Activated CD4-positive, alpha-beta T cell treated with anti-CD3 and anti-CD28 coated beads, Interleukin-2, amount 50 U/mL, for 4 hours (primary cell): ENCODE measurements at regions not wholly inside any gene's neighbourhood (a gene's known extent, or its start where the extent isn't known, plus 50 kb on each side); places are given as distances from the start of the nearest gene placed in this dataset.
"Not testable (repeated sequence)": the region's sequence is repeated elsewhere in the genome, so short reads cannot be mapped to it uniquely, and the experiment has no call there.

Experiments
- DNase-seq, 2 experiments: peaks; one replicate each; pipeline ENCODE4 v3.0.0-alpha.2; 2020

DNA sequence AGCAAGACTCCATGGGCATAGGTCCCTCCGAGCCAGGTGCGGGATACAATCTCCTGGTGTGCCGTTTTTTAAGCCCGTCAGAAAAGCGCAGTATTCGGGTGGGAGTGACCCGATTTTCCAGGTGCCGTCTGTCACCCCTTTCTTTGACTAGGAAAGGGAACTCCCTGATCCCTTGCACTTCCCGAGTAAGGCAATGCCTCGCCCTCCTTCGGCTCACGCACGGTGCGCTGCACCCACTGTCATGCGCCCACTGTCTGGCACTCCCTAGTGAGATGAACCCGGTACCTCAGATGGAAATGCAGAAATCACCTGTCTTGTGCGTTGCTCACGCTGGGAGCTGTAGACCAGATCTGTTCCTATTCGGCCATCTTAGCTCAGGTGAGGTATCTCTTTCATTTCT lies 344.1 kb upstream of the ZNF32 start:
- not testable (repeated sequence) for DNase-seq

DNA sequence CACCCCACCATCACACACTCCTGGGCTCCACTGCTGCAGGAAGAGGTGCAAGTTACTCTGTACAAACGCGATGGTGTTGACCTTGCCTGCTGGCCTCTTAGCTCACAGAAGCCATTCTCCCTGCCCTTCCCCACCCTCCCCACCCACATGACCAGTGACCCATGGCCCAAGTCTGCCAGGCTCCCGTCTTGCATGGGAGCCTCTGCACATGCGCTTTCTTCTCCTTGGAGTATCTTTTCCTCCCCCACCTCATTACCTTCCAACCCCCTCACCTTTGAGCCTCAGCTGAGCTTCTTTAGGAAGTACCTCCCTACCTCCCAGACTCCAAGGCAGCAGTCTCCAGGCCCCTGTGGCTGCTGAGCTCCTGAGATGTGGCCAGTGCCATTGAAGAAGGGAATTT lies 337.7 kb upstream of the ZNF32 start:
- DNase-seq = no peak

DNA sequence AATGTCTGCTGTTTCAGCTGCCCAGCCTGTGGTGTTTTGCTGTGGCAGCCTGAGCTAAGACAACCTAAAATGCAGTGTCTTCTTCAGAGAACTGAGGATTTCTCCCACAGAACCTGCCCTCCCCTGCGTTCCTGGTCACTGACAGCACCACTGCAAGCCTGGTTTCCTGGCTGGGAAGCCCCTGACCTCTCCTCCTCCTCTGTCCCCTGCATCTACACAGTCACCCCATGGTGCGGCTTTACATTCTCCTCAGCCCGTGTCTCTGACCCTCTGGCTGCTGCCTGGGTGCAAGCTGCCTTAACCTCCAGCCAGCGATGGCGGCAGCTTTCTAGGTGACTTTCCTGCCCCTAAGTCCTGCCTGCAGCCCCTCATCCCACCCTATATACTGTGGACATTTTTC lies 337.3 kb upstream of the ZNF32 start:
- DNase-seq = no peak

- DNase-seq = no peak
Observed at GRCh38 chr10:43983856-43984271, 335.2 kb upstream of the ZNF32 start.

DNA sequence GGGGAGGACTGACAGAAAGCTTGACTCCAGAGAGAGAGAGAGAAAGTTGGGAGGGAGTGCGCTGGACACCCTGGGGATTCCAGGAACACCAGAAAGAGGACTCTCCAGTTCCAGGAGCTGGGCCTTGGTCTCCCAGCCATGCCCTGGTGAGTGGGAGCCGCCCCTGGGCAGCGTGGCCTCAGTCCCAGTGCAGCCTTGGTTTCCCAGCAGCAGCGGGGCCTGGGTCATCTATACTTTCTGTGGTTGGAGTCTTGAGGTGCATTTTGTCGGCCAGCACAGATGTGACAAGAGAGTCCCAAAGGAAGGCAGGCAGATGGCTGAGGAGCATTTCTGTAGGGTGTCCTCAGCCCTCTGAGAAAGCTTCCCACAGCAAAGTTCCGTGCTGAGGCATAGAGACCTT lies 334.7 kb upstream of the ZNF32 start:
- DNase-seq = no peak

DNA sequence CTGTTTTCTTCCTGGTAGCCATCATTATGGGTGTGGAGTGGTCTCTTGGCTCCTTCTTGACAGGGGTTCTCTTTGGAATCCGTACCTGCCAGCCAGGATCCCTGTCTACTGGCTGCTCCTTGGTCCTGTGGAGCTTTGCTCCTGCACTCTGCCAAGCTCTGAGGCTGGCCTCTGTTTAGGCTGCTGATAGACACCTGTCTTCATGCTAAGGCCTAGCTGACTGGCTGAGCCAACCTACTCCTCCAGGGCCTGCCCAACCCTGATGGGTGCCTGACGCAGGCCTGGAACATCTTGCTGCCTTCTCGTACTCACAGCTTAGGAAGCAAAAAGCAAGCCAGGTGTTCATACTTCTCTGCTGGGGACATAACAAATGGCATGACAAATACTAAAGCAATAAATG lies 333.6 kb upstream of the ZNF32 start:
- no peak for DNase-seq

DNA sequence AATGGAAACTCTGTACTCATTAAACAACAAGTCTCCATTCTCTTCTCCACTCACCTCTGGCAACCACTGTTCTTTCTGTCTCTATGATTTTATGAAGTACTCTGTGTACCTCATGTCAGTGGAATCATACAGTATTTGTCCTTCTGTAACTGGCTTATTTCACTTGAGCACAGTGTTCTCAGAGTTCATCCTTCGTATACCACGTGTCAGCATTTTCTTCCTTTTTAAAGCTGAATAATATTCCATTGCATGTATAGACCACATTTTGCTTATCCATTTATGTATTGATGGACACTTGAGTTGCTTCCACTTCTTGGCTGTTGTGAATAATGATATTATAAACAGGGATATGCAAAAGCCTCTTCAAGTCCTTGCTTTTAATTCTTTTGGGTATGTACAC lies 333.0 kb upstream of the ZNF32 start:
- DNase-seq = no peak

- DNase-seq = no peak
Observed at GRCh38 chr10:43981232-43981631, 332.6 kb upstream of the ZNF32 start.

DNA sequence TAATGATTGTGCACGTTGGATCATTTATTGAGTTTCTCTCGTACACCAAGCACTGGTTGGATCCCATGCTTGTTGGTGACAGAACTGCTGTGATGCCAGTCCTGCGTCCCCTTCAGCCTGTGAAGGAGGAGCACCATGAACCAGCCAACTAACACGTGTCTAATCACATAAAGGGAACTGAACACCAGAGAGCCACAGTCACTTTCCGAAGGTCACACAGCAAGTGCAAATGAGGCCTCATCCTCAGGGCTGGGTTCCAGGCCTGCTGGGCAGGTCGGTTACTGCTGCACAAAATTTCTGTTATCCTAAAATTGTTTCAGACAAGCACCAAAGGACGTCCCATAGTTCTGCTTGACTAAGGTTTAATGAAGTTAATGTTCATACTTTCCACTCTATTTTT lies 332.0 kb upstream of the ZNF32 start:
- no peak for DNase-seq

GRCh38 chr10:43980313-43980712 lies 331.6 kb upstream of the ZNF32 start:
- DNase-seq = no peak

DNA sequence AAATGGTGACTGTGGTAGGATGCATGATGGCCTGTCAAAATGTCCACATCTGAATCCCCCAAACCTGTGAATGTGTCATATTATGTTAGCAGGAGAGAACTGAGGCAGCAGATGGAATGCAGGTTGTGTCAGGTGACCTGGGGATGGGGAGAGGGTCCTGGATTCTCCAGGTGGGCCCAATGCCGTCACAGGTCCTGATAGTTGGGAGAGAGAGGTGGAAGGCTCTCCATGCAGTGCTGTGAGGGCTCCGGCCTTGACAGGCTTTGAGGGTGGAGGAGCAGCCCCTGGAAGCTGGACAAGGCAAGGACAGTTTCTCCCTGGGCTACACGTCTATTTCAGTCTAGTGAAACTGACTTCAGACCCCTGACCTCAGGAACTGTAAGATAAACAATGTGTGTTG lies 330.9 kb upstream of the ZNF32 start:
- no peak for DNase-seq

- DNase-seq = no peak
Observed at GRCh38 chr10:43978936-43979335, 330.3 kb upstream of the ZNF32 start.

GRCh38 chr10:43978091-43978490 lies 329.4 kb upstream of the ZNF32 start:
- DNase-seq = no peak

- DNase-seq = no peak
Observed at GRCh38 chr10:43976292-43976691, 327.6 kb upstream of the ZNF32 start.

DNA sequence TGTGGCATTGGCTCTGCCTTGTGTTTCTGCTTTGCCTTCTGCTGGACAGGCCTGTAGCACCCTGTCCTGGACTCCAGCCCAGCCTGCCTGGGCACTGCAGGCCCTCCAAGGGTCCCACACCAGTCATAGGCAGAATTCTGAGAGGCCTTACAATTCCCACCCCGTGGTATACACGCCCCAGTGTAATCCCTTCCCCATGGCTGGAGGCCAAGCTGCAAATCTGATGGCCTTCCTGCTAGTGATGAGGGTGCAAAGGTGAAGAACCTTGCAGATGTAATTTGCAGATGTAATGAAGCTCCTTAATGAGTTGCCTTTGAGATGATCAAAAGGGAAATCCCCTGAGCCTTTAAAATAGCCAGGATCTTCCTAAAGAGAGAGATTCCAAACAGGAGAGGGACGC lies 325.1 kb upstream of the ZNF32 start:
- no peak for DNase-seq

- no peak for DNase-seq
Observed at GRCh38 chr10:43972976-43973647, 324.4 kb upstream of the ZNF32 start.

DNA sequence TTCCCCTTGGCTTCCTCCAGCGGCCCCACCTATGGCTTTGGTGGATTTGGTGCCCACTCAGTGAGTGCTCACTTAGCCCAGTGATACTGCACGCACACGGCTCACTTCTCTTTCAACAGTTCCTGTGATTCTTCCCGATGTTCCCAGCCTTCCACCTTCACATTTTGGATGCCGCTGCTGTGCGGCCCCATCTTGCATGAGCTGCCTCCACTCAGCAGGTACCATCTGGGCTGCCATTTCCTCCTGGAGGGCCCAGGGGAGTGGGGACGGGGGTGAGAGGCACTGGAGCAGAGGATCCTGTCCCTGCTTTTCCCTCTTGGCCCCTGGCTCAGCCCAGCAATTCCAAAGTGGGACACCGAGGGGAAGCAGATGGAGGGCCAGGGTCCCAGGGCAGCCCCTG lies 323.3 kb upstream of the ZNF32 start:
- no peak for DNase-seq

DNA sequence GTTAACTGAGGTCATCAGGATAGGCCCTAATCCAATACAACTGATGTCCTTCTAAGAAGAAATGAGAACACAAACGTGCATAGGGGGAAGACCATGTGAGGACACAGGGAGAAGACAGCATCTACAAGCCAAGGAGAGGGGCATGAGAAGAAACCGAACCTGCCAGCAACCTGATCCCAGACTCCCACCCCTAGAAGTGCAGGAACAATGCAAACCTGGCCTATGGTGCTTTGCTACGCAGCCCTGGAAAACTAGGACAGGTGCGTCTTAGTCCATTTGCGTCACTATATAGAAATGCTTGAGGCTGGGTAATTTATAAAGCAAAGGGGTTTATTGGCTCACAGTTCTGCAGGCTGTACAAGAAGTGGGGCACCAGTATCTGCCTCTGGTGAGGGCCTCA lies 322.6 kb upstream of the ZNF32 start:
- no peak for DNase-seq

DNA sequence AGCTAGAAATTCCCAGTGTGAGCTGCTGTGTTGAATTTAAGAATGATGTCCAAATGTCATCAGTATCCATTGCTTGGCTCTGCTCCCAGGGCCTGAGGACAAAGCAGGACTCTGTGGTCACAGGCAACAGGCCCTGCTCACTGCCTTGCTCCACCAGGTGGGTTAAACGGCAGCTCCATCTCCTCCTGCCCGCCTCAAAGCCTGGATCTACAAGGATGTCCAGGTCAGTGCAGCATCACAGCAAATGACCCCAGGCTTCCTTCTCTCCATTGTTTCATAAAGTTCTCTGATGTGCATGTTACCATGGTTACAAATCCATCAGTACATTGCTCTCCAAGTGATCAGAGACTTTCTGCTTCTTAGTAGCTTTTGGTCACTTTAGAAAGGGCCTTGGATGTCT lies 322.0 kb upstream of the ZNF32 start:
- no peak for DNase-seq

DNA sequence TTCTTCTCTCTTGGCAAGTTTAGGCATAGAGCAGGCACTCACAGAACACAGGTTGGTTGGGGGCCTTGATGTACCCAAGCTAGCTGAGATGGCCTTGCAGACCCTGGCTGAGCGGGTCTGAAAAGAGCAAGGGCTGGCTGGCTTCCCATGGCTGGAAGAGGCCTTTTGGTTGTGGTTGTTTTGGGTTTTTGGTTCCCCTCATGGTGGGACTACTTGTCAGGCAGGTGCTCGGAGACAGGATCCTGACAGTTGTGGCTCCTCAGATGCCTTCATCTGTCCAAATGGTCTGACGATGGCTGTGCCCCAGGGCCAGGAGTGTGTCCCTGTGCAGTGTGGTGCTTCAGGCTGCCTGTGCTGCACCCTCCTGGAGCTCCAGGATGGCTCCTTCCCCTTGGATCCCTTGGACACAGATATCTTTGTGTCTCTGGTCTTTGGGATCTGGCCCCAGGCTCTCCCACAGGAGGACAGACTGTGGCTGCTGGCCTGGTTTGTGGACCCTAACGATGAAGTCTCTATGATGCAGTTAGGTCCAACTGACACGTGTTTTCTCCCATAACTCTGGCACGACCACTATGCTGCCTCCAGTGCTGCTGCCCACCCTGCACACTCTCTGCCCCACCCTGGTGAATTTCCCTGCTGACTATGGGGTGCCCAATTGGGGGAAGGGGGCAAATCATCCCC lies 321.5 kb upstream of the ZNF32 start:
- no peak for DNase-seq

DNA sequence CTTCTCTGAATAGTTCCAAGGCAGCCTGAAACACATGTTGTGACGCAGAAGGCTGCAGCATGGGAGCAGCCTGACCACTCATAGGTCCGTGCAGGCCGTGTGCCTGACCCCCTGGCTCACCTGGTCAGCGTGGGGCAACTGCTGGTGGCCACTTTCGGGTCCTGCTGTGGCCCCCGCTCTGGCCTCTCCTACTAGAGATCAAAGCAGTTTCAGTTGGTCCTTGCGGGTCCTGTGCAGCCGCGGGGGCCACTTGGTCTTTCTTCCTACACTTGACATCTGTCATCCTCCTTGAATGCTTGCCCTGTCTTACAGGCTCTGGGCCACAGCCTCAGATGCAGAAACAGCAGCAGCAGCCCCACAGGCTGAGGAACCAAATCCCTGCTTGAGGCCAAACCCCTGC lies 320.8 kb upstream of the ZNF32 start:
- no peak for DNase-seq

GRCh38 chr10:43968961-43969360 lies 320.3 kb upstream of the ZNF32 start:
- no peak for DNase-seq

- DNase-seq = no peak
Observed at GRCh38 chr10:43968076-43968475, 319.4 kb upstream of the ZNF32 start.

GRCh38 chr10:43966571-43966965 lies 317.9 kb upstream of the ZNF32 start:
- DNase-seq = no peak

DNA sequence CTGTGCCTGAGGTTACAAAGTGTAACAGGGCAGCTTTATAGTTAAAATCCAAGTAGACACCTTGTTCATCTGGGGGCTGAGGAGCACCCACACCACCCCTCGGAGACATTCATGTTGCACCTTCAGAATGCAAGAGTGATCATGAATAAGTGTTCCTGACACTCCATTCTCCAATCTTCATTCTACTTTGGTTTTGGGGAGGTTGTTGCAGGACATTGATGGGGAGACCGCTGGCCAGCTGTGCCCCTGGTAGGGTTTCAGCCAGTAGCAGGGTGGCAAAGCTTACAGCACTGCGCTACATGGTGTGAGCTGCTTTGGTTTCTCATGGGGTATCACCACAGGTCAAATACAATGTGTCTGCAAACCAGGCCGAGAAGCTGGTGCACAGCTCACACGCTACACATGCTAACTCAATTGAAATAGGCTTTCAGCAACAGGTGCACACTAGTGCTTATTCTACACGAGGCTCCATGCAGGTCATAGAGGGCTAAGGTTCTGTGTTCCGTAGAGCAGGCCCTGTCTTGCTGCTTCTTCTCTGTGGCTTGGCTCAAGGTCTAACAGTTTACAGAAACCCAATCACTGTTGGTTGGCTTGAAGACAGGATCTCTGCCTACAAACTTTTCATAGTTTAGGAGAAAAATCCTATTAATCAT lies 317.4 kb upstream of the ZNF32 start:
- no peak for DNase-seq
